ENCODE measurements at regions not wholly inside any gene's neighbourhood (a gene's known extent, or its start where the extent isn't known, plus 50 kb on each side); places are given as distances from the start of the nearest gene placed in this dataset.
A peak's percentile ranks its signal among the peaks of the same experiment; 100 is the strongest.
"Not testable (repeated sequence)": the region's sequence is repeated elsewhere in the genome, so short reads cannot be mapped to it uniquely, and the experiment has no call there.

DNA sequence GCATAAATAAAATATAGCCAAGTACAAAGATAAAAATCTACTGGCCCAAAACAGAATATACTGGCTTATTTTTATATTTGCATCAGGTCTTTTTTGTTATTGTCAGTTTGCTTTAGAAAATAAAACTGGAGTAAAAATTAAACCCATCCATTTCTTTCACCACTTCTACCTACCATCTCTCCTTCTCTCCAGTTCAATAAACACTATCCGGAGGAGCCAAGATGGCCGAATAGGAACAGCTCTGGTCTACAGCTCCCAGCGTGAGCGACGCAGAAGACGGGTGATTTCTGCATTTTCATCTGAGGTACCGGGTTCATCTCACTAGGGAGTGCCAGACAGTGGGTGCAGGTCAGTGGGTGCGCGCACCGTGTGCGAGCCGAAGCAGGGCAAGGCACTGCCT, 106.2 kb upstream of the NOL4 start:
- not testable (repeated sequence) for H3K36me3 Mint-ChIP-seq; H3K27ac Mint-ChIP-seq; ATAC-seq; DNase-seq (ENCODE audit: low spot score in 2 of 2)
- H3K9me3 Mint-ChIP-seq = peaks cover 5 to 15% of the 10 kb centered on the region in 2 donors

DNA sequence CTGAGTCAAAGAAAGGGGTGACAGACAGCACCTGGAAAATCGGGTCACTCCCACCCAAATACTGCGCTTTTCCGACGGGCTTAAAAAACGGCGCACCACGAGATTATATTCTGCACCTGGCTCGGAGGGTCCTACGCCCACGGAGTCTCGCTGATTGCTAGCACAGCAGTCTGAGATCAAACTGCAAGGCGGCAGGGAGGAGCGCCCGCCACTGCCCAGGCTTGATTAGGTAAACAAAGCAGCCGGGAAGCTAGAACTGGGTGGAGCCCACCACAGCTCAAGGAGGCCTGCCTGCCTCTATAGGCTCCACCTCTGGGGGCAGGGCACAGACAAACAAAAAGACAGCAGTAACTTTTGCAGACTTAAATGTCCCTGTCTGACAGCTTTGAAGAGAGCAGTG, 106.6 kb upstream of the NOL4 start:
- peaks cover 5 to 14% of the 10 kb centered on the region in 2 donors for H3K9me3 Mint-ChIP-seq
- ATAC-seq; DNase-seq (ENCODE audit: low spot score in 2 of 2); H3K36me3 Mint-ChIP-seq; H3K27ac Mint-ChIP-seq: not testable (repeated sequence)

DNA sequence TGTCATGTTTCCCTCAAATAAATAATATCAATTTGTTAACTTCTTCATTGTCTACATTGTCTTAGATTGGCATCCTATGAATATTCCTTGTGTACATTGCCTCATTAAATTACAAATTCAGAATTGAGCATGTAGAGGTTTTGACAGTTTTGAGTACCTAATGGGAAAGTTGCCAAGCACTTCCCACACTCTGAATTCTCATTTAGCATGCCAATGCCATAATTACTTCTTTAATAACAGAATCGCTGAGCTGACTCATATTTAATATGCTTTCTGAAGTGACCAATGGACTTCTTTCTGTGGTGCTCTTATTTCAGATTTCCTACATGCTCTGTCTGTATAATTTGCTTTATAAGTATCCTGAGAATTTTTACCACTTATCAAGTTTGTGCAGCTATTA, 114.4 kb upstream of the NOL4 start:
- Mint-ChIP-seq H3K9me3 (peaks cover 15 to 31% of the 10 kb centered on the region in 2 donors), H3K27ac (no peak overlapping the region), H3K36me3 (no peaks in the 10 kb centered on the region)
- DNase-seq (ENCODE audit: low spot score in 2 of 2) (no peak), ATAC-seq (no peak)

DNA sequence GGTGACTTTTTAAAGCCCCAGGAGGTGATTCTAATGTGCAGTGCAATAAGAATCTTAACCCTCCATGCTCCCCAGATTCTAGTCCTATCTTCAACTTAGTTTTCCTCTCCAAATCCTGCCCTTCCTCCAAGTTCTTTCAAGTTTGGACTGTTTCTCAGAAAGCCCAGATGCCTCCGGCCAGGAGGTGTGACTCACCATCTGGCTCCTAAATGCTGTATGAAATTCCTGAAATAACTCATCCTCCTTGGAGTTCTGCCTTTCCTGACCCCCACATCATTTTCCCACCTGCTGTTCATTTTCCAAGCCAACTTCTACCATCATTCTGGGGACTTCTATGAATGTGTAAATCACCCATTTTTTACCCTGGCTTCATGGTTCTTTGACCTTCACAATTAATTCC, 118.2 kb upstream of the NOL4 start:
- no peak overlapping the region for H3K27ac Mint-ChIP-seq
- no peak for ATAC-seq
- H3K9me3 Mint-ChIP-seq = peaks cover 15 to 38% of the 10 kb centered on the region in 2 donors
- H3K36me3 Mint-ChIP-seq = no peaks in the 10 kb centered on the region
- no peak for DNase-seq (ENCODE audit: low spot score in 2 of 2)

DNA sequence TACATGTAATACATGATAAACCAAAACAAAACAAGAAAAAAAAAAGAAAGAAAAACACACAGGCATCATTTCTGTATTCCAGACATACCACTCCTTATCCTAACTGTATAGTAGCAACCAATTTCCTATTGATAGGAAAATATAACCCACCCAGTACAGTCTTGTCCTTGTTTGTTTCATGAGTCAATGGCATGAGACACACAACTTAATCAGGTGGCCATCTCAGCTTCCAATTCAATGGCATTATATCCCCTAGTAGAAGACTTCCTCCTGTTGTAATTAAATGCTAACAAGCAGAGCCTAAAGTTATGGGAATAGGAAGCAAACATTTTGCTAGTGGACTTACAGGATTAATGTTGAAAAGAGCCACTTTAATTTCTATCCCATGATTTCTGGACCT, 121.0 kb upstream of the NOL4 start:
- ATAC-seq (no peak), DNase-seq (ENCODE audit: low spot score in 2 of 2) (no peak)
- Mint-ChIP-seq H3K9me3 (peaks cover 17 to 38% of the 10 kb centered on the region in 2 donors), H3K36me3 (no peaks in the 10 kb centered on the region), H3K27ac (no peak overlapping the region)

DNA sequence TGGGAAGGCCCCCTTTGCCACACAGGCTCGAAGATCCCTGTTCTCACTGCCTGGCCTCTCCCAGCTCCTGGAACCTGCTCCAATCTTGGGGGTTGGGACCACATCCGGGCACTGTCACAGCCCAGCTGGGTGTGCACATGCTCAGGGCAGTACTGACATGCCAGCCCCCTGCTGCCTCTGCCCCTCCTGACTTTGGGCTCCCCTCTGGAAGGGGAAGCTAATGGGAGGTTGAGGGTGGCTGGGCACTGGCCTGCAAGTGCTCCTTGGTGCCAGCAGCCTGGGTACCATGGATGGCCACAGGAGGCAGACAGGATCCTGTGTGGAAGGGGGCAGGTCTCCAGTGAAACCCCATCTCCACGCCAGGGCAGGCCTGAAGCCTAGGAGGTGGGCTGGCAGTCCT, 126.1 kb upstream of the NOL4 start:
- ATAC-seq (no peak), DNase-seq (ENCODE audit: low spot score in 2 of 2) (no peak)
- H3K27ac Mint-ChIP-seq = no peak overlapping the region
- H3K9me3 Mint-ChIP-seq = peaks cover 13 to 24% of the 10 kb centered on the region in 2 donors
- H3K36me3 Mint-ChIP-seq = no peaks in the 10 kb centered on the region

DNA sequence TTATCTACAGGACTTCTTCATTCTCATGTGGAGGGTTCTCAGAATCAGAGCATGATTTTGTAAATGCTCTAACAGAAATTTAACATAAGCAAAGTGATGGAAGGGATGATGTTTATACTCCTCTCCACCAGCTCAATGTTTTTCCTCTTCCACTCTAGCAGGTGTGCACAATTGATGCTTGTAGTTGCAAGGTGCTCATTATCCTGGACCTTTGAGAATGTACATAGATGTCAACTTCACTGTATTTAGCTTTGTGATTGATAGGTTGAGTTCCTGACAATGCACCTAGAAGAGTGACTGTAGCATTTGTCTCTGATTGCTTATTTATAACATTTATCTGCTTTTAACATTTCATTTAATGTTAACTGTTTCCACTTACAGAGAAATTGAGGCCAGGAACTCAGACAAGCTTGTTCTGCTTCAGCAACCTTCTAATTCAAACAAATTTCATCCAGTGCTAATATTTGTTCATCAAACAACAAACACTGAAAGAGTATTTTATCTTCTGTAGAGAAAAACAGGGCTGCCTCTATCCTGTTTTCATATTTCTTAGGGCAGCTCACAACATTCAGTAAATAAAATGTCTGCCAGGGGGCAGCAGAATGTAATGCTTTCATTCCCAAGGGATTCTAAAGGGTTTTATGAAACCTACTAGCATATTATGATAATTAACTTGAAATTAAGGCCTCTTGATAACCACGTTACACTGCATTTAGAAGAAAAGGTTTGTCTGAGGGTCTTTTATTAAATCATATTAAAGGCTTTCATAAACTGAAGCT, 127.9 kb upstream of the NOL4 start:
- no peak for DNase-seq (ENCODE audit: low spot score in 2 of 2)
- H3K27ac Mint-ChIP-seq = no peak overlapping the region
- no peak for ATAC-seq
- H3K36me3 Mint-ChIP-seq = no peaks in the 10 kb centered on the region
- H3K9me3 Mint-ChIP-seq = peaks cover 18 to 23% of the 10 kb centered on the region in 2 donors

DNA sequence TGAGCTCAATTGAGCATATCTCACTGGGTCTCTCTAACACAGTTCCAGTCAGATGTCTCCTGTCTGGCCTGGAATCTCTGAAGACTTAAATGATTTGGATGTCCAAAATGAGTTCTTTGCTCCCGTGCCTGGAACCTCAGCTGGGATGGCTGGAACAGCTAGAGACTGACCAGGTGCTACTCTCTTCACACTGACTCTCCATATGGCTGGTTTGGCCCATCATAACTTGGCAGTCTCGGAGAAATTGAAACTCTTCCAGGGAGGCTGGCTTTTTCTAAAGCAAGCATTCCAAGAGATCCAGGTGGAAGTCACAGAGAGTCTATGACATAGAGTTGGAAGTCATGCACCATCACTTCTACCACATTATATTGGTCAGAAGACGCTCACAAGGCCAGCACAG, 129.6 kb upstream of the NOL4 start:
- H3K27ac Mint-ChIP-seq = no peak overlapping the region
- H3K9me3 Mint-ChIP-seq = peaks cover 29 to 35% of the 10 kb centered on the region in 2 donors
- no peak for DNase-seq (ENCODE audit: low spot score in 2 of 2)
- H3K36me3 Mint-ChIP-seq = peaks cover 0 to 5% of the 10 kb centered on the region in 2 donors
- no peak for ATAC-seq

DNA sequence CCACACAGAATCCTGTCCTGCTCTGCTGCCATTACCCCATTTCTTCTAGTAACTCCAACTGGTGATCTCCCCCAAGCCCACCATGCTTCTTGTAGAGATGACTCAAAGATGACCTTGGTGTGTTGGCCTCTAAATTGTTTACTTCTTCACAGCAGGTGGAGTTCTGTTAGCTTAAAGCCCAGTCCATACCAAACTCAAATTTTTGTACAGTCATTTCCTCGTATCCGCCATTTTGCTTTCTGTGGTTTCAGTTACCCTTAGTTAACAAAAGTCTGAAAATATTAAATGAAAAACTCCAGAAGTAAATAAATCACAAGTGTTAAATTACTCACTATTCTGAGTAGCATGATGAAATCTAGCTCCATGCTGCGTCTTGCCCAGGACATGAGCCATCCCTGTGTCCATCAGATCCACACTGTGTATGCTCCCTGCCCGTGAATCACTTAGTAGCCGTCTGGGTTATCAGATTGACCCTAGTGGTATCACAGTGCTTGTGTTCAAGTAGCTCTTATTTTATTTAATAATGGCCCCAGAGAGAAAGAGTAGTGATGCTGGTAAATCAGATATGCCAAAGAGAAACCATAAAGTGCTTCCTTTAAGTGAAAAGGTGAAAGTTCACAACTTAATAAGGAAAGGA, 133.3 kb upstream of the NOL4 start:
- Mint-ChIP-seq H3K27ac (no peak overlapping the region), H3K36me3 (peaks cover 0 to 5% of the 10 kb centered on the region in 2 donors), H3K9me3 (peaks cover 15 to 23% of the 10 kb centered on the region in 2 donors)
- ATAC-seq (no peak), DNase-seq (ENCODE audit: low spot score in 2 of 2) (no peak)

DNA sequence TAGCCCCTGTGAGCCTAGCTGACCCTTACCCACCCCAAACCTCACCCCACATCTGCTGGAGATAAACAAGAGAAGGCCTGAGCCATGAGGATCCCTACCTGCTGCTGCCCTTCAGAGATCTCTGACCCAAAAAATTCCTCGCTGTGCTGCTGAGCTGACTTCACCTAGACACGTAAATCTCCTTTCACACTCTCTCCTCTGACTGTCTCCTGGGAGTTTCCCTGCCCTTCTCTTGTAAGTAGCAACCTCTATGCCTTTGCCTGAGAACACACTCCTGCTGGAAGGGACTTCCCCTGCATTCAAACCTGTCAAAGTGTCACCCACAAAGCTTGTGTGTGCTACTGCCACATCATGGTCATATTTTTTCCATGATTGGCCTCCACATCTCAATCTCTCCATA, 134.2 kb upstream of the NOL4 start:
- no peak for DNase-seq (ENCODE audit: low spot score in 2 of 2)
- H3K9me3 Mint-ChIP-seq = peaks cover 15 to 23% of the 10 kb centered on the region in 2 donors
- peak in 1 of 2 donors; percentile 48 for ATAC-seq
- H3K36me3 Mint-ChIP-seq = peaks cover 0 to 5% of the 10 kb centered on the region in 2 donors
- H3K27ac Mint-ChIP-seq = no peak overlapping the region

DNA sequence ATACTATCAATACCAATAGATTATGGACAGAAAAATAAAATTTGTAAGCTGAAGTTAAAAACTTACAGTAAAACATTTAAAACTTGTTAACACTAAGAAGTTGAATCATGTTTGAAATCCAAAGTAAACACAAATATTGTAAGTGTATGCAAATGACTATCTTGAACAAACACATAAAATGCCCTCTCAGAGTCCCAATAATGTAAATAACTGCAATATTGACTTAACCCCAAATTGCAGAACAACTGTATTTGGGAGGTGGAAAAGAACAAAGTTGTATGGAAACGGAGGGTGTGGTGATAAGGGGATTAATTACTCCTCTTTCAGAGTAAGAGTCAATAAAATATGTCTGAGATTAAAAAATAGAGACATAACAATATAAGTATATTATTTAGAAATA, 140.0 kb upstream of the NOL4 start:
- ATAC-seq (no peak), DNase-seq (ENCODE audit: low spot score in 2 of 2) (no peak)
- Mint-ChIP-seq H3K27ac (no peak overlapping the region), H3K36me3 (no peaks in the 10 kb centered on the region), H3K9me3 (peaks cover 10 to 18% of the 10 kb centered on the region in 2 donors)

DNA sequence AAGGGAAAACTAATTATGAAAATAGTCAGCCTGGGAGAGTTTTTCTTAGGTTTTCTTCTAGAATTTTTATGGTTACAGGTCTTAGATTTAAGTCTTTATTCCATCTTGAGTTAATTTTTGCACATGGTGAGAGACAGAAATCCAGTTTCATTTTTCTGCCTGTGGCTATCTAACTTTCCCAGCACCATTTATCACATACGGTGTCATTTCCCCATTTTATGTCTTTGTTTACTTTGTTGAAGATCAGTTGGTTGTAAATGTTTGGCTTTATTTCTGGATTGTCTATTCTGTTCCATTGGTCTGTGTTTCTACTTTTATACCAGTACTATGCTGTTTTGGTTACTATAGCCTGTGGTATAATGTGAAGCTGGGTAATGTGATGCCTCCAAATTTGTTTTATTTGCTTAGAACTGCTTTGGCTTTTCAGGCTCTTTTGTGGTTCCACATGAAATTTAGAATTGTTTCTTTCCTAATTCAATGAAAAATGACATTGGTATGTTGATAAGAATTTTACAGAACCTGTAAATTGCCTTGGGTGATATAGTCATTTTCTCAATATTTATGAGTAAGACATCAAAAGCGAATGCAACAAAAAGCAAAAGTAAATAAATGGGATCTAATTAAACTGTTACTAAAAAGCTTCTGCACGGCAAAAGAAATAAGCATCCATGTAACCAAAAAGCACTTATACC, 146.1 kb upstream of the NOL4 start:
- Mint-ChIP-seq H3K36me3 (no peaks in the 10 kb centered on the region), H3K9me3 (peaks cover 19 to 23% of the 10 kb centered on the region in 2 donors), H3K27ac (no peak overlapping the region)
- DNase-seq (ENCODE audit: low spot score in 2 of 2) (no peak), ATAC-seq (no peak)

DNA sequence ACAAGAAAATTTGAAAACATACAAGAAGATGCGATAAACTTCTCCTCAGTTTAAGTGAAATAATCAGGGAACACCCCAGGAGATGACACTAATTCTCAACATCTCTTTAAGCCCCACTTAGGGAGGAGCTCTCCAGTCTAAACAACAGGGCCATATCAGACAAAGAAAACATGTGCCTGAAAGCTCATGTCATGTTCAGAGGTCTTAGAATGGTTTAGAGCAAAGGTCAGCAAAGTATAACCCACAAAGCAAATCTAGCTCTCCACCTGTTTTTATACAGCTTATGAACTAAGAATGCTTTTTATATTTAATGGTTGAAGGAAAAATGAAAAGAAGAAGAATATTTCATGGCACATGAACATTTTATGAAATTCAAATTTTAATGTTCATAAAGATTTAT, 155.6 kb upstream of the NOL4 start:
- Mint-ChIP-seq H3K27ac (no peak overlapping the region), H3K36me3 (no peaks in the 10 kb centered on the region), H3K9me3 (peaks cover 18 to 24% of the 10 kb centered on the region in 2 donors)
- ATAC-seq (no peak), DNase-seq (ENCODE audit: low spot score in 2 of 2) (no peak)

DNA sequence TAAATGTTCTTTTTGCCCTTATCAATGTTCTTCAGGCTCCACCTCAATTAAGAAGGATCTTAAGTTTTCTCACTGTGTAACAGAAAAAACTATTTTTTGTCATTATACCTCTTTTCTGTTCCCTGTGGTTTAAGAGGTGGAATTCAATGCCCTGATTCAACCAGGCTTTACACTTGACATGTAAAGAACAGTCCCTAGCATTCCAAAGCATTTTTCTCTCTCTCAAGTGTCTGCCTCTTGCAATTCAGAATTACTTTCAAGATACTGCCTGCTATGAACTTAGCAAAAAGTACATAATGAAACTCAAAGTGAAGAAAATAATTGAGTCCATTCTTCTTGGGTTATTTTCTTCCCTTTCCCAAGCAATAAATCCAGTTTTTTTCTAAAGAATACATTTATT, 160.6 kb upstream of the NOL4 start:
- Mint-ChIP-seq H3K36me3 (no peaks in the 10 kb centered on the region), H3K27ac (no peak overlapping the region), H3K9me3 (peaks cover 23 to 27% of the 10 kb centered on the region in 2 donors)
- DNase-seq (ENCODE audit: low spot score in 2 of 2) = no peak
- no peak for ATAC-seq

DNA sequence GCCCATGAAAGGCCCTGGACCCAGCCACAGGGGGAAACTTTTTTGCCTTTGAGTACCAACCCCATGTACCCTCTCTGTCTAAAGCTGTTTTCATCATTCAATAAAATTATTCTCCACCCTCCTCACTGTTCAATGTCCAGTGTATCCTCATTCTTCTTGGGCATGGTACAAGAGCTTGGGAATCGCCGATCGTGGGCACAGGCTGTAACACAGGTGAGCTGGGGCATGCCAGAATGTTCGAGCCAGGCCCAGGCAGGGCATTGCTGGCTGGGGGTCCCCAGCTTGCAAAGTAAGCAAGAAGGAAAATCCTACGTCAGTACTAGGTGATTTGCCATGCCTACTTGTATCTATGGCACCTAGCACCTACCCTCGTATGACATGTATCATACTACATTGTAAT, 162.1 kb upstream of the NOL4 start:
- Mint-ChIP-seq H3K27ac (no peak overlapping the region), H3K9me3 (peaks cover 18 to 22% of the 10 kb centered on the region in 2 donors), H3K36me3 (no peaks in the 10 kb centered on the region)
- no peak for ATAC-seq
- no peak for DNase-seq (ENCODE audit: low spot score in 2 of 2)

DNA sequence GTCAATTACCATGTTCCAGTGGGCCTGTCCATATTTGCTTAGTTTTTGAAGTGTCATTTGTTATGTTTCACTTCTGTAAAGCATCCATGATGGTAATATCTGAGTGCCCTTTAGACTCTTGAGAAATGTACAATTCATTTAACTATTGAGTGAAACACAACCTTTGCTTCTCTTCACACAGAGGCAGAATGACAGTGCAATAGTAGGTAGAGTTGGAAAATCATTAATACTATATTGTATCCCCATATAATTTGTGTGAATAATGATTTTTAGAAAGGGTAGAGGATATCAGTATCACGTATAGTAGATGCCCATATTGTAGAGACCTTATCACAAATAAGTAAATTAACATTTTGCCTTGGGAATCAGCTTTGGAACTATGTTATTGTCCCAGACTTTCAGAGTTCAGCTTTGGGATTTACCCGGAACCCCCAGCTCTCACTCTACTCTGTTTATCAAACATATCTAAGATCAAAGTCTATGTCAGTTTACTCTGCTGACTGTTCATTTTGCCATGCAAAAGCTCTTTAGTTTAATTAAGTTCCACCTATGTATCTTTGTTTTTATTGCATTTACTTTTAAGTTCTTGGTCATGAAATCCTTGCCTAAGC, 172.7 kb upstream of the NOL4 start:
- ATAC-seq = no peak
- no peaks in the 10 kb centered on the region for H3K36me3 Mint-ChIP-seq
- H3K9me3 Mint-ChIP-seq = peaks cover 13 to 16% of the 10 kb centered on the region in 2 donors
- DNase-seq (ENCODE audit: low spot score in 2 of 2) = no peak
- H3K27ac Mint-ChIP-seq = no peak overlapping the region

DNA sequence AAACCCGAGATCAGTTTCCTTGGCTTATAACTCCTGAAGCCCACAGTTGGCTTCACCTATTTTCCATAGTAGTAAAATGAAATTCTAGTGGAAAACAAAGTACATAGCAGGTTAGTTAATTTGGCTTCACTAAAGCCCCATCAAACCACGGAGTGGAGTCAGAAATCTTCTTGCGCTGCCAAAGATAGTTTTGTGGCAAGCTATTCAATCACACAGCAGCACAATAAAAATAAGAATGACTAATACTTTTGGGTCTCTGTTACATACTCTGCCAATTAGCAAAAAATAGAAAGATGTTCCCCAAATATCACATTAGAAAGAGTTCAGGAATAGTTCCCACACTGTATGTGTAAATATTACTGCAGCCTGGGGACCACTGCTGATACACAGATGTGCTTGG, 175.2 kb upstream of the NOL4 start:
- no peak overlapping the region for H3K27ac Mint-ChIP-seq
- no peak for DNase-seq (ENCODE audit: low spot score in 2 of 2)
- ATAC-seq = no peak
- peaks cover 12 to 20% of the 10 kb centered on the region in 2 donors for H3K9me3 Mint-ChIP-seq
- H3K36me3 Mint-ChIP-seq = no peaks in the 10 kb centered on the region

Data from activated naive CD4-positive, alpha-beta T cell treated with anti-CD3 and anti-CD28 coated beads, Interleukin-2, amount 50 U/mL, for 72 hours (primary cell).